Peyer's patch (tissue), 4 donors: ENCODE measurements at regions not wholly inside any gene's neighbourhood (a gene's known extent, or its start where the extent isn't known, plus 50 kb on each side); places are given as distances from the start of the nearest gene placed in this dataset.
"Not testable (repeated sequence)": the region's sequence is repeated elsewhere in the genome, so short reads cannot be mapped to it uniquely, and the experiment has no call there.

Experiments used
- POLR2A ChIP-seq, 2 donors: fragments of 450-650 bp; IDR thresholded peaks; one replicate each; pipeline ENCODE4 v1.5.1; 2017; ENCODE audit warnings: antibody characterized with exemption in 2 of 2, mild to moderate bottlenecking in 2 of 2, moderate library complexity in 2 of 2
- TF ChIP-seq, protein P1 (sequence below), 6 experiments: fragments of 450-650 bp in 4 of 6; fragments of 200-600 bp in 2 of 6; sonication (generic) in 1 of 6; IDR thresholded peaks; one replicate each; pipeline ENCODE4 v1.5.1; 2017 to 2019; ENCODE audit warnings: antibody characterized with exemption in 6 of 6, mild to moderate bottlenecking in 3 of 6, moderate library complexity in 1 of 6

DNA sequence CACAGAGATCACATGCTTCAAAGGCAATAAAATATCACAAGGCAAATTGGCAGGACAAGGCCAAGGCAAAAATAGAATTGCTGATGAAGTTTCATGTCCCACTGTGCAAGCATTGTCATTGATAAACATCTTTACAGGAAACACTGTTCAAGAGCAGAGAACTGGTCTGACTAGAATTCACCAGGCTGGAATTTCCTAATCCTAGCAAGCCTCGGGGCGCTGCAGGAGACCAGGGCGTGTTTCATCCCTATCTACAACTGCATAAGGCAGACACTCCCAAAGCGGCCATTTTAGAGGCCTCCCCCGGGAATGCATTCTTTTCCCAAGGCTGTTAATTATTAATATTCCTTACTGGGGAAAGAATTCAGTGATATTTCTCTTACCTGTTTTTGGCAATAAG is 103.7 kb upstream of the GHR start:
- TF ChIP-seq, protein P1, sequence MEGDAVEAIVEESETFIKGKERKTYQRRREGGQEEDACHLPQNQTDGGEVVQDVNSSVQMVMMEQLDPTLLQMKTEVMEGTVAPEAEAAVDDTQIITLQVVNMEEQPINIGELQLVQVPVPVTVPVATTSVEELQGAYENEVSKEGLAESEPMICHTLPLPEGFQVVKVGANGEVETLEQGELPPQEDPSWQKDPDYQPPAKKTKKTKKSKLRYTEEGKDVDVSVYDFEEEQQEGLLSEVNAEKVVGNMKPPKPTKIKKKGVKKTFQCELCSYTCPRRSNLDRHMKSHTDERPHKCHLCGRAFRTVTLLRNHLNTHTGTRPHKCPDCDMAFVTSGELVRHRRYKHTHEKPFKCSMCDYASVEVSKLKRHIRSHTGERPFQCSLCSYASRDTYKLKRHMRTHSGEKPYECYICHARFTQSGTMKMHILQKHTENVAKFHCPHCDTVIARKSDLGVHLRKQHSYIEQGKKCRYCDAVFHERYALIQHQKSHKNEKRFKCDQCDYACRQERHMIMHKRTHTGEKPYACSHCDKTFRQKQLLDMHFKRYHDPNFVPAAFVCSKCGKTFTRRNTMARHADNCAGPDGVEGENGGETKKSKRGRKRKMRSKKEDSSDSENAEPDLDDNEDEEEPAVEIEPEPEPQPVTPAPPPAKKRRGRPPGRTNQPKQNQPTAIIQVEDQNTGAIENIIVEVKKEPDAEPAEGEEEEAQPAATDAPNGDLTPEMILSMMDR (IDR thresholded peaks at IDR 0.05): not testable (repeated sequence)
- TF ChIP-seq POLR2A (IDR thresholded peaks at IDR 0.05): not testable (repeated sequence)
